ENCODE measurements at regions not wholly inside any gene's neighbourhood (a gene's known extent, or its start where the extent isn't known, plus 50 kb on each side); places are given as distances from the start of the nearest gene placed in this dataset.

- CTCF ChIA-PET, result no interaction called here
- no peak for FAIRE-seq
- BruUV-seq (replicated peaks), result no TSS peak
These were observed 59.7 kb downstream of the HYCC1 start for GRCh38 chr7:22954251-22954650.

More at GRCh38 chr7:22954251-22954650, 59.7 kb downstream of the HYCC1 start:
- Histone ChIP-seq H2AFZ (ENCODE audit: low read depth, low read length) (no peak overlapping the region), H3K4me1 (ENCODE audit: control insufficient read depth, extremely low read depth, insufficient read depth, low read length) (no peaks in the 10 kb centered on the region), H3K4me3 (replicated peaks in 1 of 3; ENCODE audit: insufficient read depth in 1 of 3, low read depth in 1 of 3, low read length in 3 of 3) (no peak overlapping the region), H3K27ac (ENCODE audit: insufficient read depth, low read depth, low read length) (no peak overlapping the region), H3K9me1 (replicated peaks; ENCODE audit: control insufficient read depth, extremely low read depth, insufficient read depth, low read length) (no peaks in the 10 kb centered on the region), H3K36me3 (ENCODE audit: control insufficient read depth in 2 of 2, extremely low read depth in 1 of 2, insufficient read depth in 2 of 2, low read length in 2 of 2) (peaks cover 0 to under 1% of the 10 kb centered on the region in 2 experiments), H3K79me2 (ENCODE audit: control insufficient read depth, insufficient read depth, low read length) (no peaks in the 10 kb centered on the region), H3K9ac (replicated peaks; ENCODE audit: extremely low read depth, insufficient read depth, low read length) (no peak overlapping the region), H3K9me3 (replicated peaks; ENCODE audit: control insufficient read depth, insufficient read depth, low read length) (no peaks in the 10 kb centered on the region), H3K4me2 (ENCODE audit: insufficient read depth, low read length) (no peak overlapping the region), H4K20me1 (replicated peaks; ENCODE audit: control insufficient read depth, extremely low read depth, insufficient read depth, low read length) (no peaks in the 10 kb centered on the region), H3K27me3 (ENCODE audit: control insufficient read depth in 2 of 2, insufficient read depth in 2 of 2, low read length in 2 of 2) (no peaks in the 10 kb centered on the region)
- DNase-seq (ENCODE audit: low read depth, low spot score), result no peak
- intact Hi-C loops (cut with micrococcal nuclease), result no loop called here
- POLR2A ChIA-PET, result no interaction called here
- dilution Hi-C loops (cut with MboI; ENCODE audit: extremely low pct_ligation_motif_present, low sequenced_read_pairs), result no loop called here
- TF ChIP-seq CTCF (IDR thresholded peaks at IDR 0.05; ENCODE audit: extremely low read depth in 1 of 2, insufficient read depth in 1 of 2, low read depth in 1 of 2, low read length in 2 of 2) (no peak), FOS (IDR thresholded peaks at IDR 0.05; ENCODE audit: borderline replicate concordance, insufficient read depth, low read length) (no peak), MAX (IDR thresholded peaks at IDR 0.05; ENCODE audit: insufficient read depth, insufficient read length) (no peak), POLR2AphosphoS5 (IDR thresholded peaks at IDR 0.05; ENCODE audit: insufficient read depth, low read depth, low read length) (no peak), GATA2 (IDR thresholded peaks at IDR 0.05; ENCODE audit: insufficient read depth, insufficient read length, low read depth, low read length) (no peak), POLR2A (IDR thresholded peaks at IDR 0.05; ENCODE audit: low read depth, low read length) (no peak), MYC (IDR thresholded peaks at IDR 0.05; ENCODE audit: low read depth, low read length) (no peak), EZH2 (IDR thresholded peaks at IDR 0.05; ENCODE audit: borderline replicate concordance, low read depth, low read length, severe bottlenecking) (no peak), JUN (IDR thresholded peaks at IDR 0.05; ENCODE audit: borderline replicate concordance, insufficient read depth, insufficient read length, low read depth) (no peak)
